Activated CD4-positive, alpha-beta T cell treated with anti-CD3 and anti-CD28 coated beads, Interleukin-2, amount 50 U/mL, for 4 hours (primary cell): ENCODE measurements at regions not wholly inside any gene's neighbourhood (a gene's known extent, or its start where the extent isn't known, plus 50 kb on each side); places are given as distances from the start of the nearest gene placed in this dataset.

ENCODE experiments used
- DNase-seq, 2 experiments: peaks; one replicate each; pipeline ENCODE4 v3.0.0-alpha.2; 2020

DNA sequence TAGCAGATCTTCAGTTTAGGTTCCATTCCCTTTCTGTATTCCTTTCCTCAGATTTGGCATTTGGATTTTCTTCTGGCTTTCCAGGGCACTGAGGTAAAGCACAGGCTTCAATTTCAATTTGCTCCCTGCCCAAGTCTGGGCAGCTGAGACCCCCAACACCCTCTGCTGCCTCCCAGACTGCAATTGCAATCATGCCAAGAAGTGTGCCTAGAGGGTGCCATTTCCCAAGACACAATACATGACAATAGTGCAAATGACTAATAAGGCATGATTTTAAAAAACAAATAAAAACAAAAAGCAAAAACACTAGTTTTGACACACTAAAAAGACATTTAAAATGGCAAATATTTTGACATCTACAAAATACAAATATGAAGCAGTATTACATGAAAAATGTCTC, 364.8 kb downstream of the EPM2A start:
- DNase-seq: no peak

- no peak for DNase-seq
These were observed 362.6 kb downstream of the EPM2A start for GRCh38 chr6:145372671-145373151.

DNA sequence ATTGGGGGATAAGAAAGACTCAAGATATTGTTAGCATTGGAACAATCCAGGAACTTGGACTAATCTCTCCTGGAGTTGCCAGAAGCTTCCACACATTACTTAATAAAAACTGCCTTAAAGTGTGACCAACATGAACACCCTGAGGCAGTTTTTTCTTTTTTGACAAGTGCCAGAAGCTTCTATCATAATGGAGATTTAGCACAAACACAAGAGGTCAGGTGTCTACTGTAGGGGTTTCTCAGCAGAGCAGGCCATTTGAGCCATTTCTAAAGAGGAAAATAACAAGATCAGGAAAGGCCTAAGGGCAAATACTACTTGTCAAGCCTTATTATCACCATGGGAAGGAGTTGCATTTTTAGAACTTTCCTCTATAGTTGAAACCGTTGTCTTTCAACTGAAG, 361.5 kb downstream of the EPM2A start:
- DNase-seq: no peak

- DNase-seq: no peak
These were observed 360.8 kb downstream of the EPM2A start for GRCh38 chr6:145374570-145374969.

DNA sequence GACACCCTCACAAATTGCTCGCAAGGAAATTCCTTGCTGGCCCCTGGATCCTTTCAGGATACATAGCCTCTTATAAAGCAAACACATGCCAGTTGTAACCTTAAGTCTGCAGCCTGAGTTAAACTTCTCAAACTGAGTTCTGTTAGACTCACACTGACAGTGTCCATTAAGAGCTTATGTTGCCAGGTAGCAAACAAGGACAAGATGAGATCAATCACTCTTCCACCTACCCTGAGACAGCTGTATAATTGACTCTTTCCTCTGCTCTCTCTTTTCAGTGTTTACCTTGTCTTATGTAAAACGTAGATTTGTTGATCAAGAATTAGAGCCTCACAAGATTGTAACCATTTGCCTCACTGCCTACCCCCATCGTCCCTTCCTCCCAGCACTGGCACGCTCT, 359.8 kb downstream of the EPM2A start:
- DNase-seq: no peak

- no peak for DNase-seq
These were observed 355.1 kb downstream of the EPM2A start for GRCh38 chr6:145380186-145380585.

- DNase-seq: no peak
These were observed 353.4 kb downstream of the EPM2A start for GRCh38 chr6:145381941-145382340.

DNA sequence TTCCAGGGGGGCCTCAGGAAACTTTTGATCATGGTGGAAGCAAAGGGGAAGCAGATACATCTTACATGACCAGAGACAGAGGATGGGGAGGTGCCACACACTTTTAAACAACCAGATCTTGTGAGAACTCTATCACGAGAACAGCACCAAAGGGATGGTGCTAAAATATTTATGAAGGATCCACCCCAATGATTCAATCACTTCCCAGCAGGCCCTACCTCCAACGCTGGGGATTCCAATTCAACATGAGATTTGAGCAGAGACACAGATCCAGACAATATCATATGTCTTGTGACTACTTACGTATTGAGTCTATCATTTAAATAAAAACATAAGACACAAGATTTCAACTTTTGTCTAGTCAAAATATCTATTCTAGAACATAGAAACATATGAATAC, 351.9 kb downstream of the EPM2A start:
- DNase-seq: no peak

GRCh38 chr6:145384503-145384902, 350.8 kb downstream of the EPM2A start:
- DNase-seq: no peak

- DNase-seq: no peak
These were observed 338.8 kb downstream of the EPM2A start for GRCh38 chr6:145396499-145396898.

GRCh38 chr6:145400508-145400907, 334.8 kb downstream of the EPM2A start:
- DNase-seq: no peak

- no peak for DNase-seq
These were observed 330.2 kb downstream of the EPM2A start for GRCh38 chr6:145405006-145405551.

GRCh38 chr6:145406783-145407182, 328.5 kb downstream of the EPM2A start:
- no peak for DNase-seq

DNA sequence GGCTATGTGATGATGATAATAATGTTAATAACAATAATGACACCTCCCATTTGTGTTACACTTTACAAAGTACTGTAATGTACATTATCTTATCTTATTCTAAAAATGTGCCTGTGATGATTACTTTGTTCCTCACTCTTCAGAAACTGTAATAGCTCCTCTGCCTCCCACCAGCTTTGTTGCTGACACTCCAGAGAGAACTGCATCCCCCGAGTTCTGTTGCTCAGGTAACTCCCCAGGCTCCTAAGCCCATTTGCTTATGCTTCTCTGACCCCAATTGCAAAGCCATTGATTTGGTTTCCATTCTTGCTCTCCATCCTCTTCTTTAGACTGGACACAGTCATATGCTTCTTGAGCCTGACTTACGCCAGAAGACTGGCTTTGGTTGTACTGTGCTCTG, 319.7 kb downstream of the EPM2A start:
- DNase-seq: no peak

GRCh38 chr6:145420599-145420998, 314.7 kb downstream of the EPM2A start:
- DNase-seq: no peak

- no peak for DNase-seq
These were observed 311.4 kb downstream of the EPM2A start for GRCh38 chr6:145423936-145424335.

- no peak for DNase-seq
These were observed 308.1 kb downstream of the EPM2A start for GRCh38 chr6:145427232-145427631.

DNA sequence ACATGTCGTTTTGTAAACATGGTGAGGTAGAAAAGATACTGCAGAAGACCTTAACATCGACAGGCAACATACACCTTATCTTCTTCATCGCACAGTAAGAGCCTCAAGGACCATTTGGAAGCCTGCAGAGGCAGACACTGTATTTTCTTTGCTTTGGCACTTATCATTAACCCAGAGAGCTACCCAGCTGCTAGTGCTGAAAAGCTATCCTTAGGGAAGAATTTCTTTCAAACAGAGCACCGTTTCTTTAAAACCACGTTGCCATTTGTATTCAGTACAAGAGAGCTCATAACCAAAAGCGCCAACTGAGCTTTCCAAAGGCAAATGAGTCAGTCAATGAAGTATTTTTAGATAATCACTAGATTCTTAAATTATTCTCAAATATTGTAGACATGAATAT, 306.6 kb downstream of the EPM2A start:
- DNase-seq: no peak

- no peak for DNase-seq
These were observed 293.2 kb downstream of the EPM2A start for GRCh38 chr6:145442110-145442509.

- no peak for DNase-seq
These were observed 289.6 kb downstream of the EPM2A start for GRCh38 chr6:145445674-145446073.

DNA sequence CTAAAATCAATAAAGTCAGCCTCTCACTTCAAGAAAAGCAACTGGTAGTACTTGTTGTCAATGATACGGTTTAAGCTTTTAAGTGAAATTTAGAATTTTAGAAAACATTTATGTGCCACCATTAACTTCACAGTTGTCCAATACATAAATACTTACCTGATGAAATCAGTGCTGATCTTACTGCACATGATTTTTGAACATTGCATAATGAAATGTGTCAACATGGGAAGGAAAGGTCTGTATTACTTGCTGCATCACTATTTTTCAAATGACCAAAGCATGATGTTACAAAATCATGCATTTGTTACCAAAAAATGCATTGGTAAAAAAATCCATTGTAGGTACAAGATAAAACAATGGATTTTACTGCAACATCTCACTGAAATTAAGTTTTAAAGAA, 284.3 kb downstream of the EPM2A start:
- no peak for DNase-seq

- no peak for DNase-seq
These were observed 281.9 kb downstream of the EPM2A start for GRCh38 chr6:145453376-145453775.

DNA sequence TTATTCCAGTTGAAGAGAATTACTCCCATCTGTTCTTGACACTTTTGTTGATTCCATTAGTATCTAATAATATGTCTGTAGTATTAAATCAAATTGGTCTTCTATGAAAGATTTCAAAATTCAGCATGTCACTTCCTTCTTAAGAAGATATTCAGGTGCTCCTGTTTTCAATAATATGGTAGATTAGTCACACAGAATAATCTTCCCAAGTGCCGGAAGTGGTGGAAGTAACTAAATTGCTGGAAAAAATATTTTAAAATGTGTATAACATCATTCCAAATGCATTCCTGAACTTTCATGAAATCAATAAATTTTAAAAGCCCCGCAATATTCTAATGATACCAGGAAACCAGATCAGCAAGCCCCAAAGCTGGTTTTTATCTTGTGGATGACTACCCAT, 281.3 kb downstream of the EPM2A start:
- no peak for DNase-seq

- DNase-seq: no peak
These were observed 277.8 kb downstream of the EPM2A start for GRCh38 chr6:145457556-145457955.

DNA sequence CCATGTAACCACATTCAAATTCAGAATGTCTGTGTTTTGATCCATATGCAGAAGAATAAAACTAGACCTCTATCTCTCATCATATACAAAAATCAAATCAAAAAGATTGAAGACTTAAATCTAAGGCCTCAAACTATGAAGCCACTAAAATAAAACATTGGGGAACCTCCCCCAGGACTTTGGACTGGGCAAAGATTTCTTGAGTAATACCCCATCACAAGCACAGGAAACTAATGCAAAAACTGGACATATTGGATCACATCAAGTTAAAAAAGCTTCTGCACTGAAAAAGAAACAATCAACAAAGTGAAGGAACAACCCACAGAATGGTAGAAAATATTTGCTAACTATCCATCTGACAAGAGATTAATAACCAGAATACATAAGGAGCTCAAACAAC, 266.8 kb downstream of the EPM2A start:
- no peak for DNase-seq

GRCh38 chr6:145469021-145469420, 266.3 kb downstream of the EPM2A start:
- no peak for DNase-seq
